ENCODE measurements at regions not wholly inside any gene's neighbourhood (a gene's known extent, or its start where the extent isn't known, plus 50 kb on each side); places are given as distances from the start of the nearest gene placed in this dataset.

- Histone ChIP-seq H3K4me1 (ENCODE audit: control insufficient read depth, insufficient read depth, low read length) (no peaks in the 10 kb centered on the region), H3K27me3 (ENCODE audit: control insufficient read depth, insufficient read depth, low read length) (no peaks in the 10 kb centered on the region), H3K36me3 (ENCODE audit: control insufficient read depth, insufficient read depth, low read length) (no peaks in the 10 kb centered on the region), H3K4me3 (ENCODE audit: low read depth in 2 of 2, low read length in 2 of 2) (no peak overlapping the region), H3K27ac (ENCODE audit: low read length) (no peak overlapping the region), H3K9me3 (ENCODE audit: control insufficient read depth, insufficient read depth, low read depth, low read length) (no peaks in the 10 kb centered on the region)
- in situ Hi-C loops (cut with HindIII; ENCODE audit: low pct_unique_long_range_greater_than_20kb, low sequenced_read_pairs), result no loop called here
- CTCF ChIA-PET, result no interaction called here
- ATAC-seq (no peak), DNase-seq (ENCODE audit: low read depth, low spot score) (no peak)
- no TSS peak for BruUV-seq (replicated peaks)
- intact Hi-C loops (cut with micrococcal nuclease; ENCODE audit: unreplicated experiment), result no loop called here
- POLR2A ChIA-PET, result no interaction called here
- TF ChIP-seq TCF7L2 (IDR thresholded peaks at IDR 0.05; ENCODE audit: low read depth, low read length) (no peak), REST (IDR thresholded peaks at IDR 0.05; ENCODE audit: insufficient read depth in 1 of 2, low read depth in 2 of 2, low read length in 1 of 2) (no peak), POLR2AphosphoS5 (IDR thresholded peaks at IDR 0.05; ENCODE audit: low read depth, low read length) (no peak), SIN3A (IDR thresholded peaks at IDR 0.05; ENCODE audit: borderline replicate concordance, insufficient read depth, low read depth, low read length) (no peak), CTCF (IDR thresholded peaks at IDR 0.05) (no peak)
Measured at GRCh38 chr2:123540291-123540690, 484.8 kb upstream of the CNTNAP5 start.

- ChIA-PET CTCF (no interaction called here), POLR2A (no interaction called here)
- H3K9me3 ChIP-seq (ENCODE audit: control insufficient read depth, insufficient read depth, low read depth, low read length), result peaks cover under 1% of the 10 kb centered on the region; the same call in 1 of the 2 replicates
- H3K4me3 ChIP-seq (ENCODE audit: low read depth in 2 of 2, low read length in 2 of 2), result no peak overlapping the region
- no TSS peak for BruUV-seq (replicated peaks)
- no peak overlapping the region for H3K27ac ChIP-seq (ENCODE audit: low read length)
- TF ChIP-seq POLR2AphosphoS5 (IDR thresholded peaks at IDR 0.05; ENCODE audit: low read depth, low read length) (no peak), REST (IDR thresholded peaks at IDR 0.05; ENCODE audit: insufficient read depth in 1 of 2, low read depth in 2 of 2, low read length in 1 of 2) (no peak), TCF7L2 (IDR thresholded peaks at IDR 0.05; ENCODE audit: low read depth, low read length) (no peak), SIN3A (IDR thresholded peaks at IDR 0.05; ENCODE audit: borderline replicate concordance, insufficient read depth, low read depth, low read length) (no peak), CTCF (IDR thresholded peaks at IDR 0.05) (no peak)
- DNase-seq (ENCODE audit: low read depth, low spot score) (no peak), ATAC-seq (no peak)
- in situ Hi-C loops (cut with HindIII; ENCODE audit: low pct_unique_long_range_greater_than_20kb, low sequenced_read_pairs) (no loop called here), intact Hi-C loops (cut with micrococcal nuclease; ENCODE audit: unreplicated experiment) (no loop called here)
- no peaks in the 10 kb centered on the region for H3K27me3 ChIP-seq (ENCODE audit: control insufficient read depth, insufficient read depth, low read length)
- no peaks in the 10 kb centered on the region for H3K36me3 ChIP-seq (ENCODE audit: control insufficient read depth, insufficient read depth, low read length)
- H3K4me1 ChIP-seq (ENCODE audit: control insufficient read depth, insufficient read depth, low read length), result no peaks in the 10 kb centered on the region
Measured at GRCh38 chr2:123546353-123546752, 478.7 kb upstream of the CNTNAP5 start.

All from Panc1 (cell line).